ENCODE measurements at regions not wholly inside any gene's neighbourhood (a gene's known extent, or its start where the extent isn't known, plus 50 kb on each side); places are given as distances from the start of the nearest gene placed in this dataset.
A peak's percentile ranks its signal among the peaks of the same experiment; 100 is the strongest.

- no TSS peak for BruUV-seq (replicated peaks)
- Histone ChIP-seq H3K4me2 (ENCODE audit: insufficient read depth, low read length) (no peak overlapping the region), H3K9me3 (replicated peaks; ENCODE audit: control insufficient read depth, insufficient read depth, low read length) (no peaks in the 10 kb centered on the region), H4K20me1 (replicated peaks; ENCODE audit: control insufficient read depth, extremely low read depth, insufficient read depth, low read length) (no peaks in the 10 kb centered on the region), H3K79me2 (ENCODE audit: control insufficient read depth, insufficient read depth, low read length) (no peaks in the 10 kb centered on the region), H2AFZ (ENCODE audit: low read depth, low read length) (no peak overlapping the region), H3K36me3 (ENCODE audit: control insufficient read depth in 2 of 2, extremely low read depth in 1 of 2, insufficient read depth in 2 of 2, low read length in 2 of 2) (no peaks in the 10 kb centered on the region), H3K27me3 (ENCODE audit: control insufficient read depth in 2 of 2, insufficient read depth in 2 of 2, low read length in 2 of 2) (no peaks in the 10 kb centered on the region), H3K27ac (ENCODE audit: insufficient read depth, low read depth, low read length) (no peak overlapping the region), H3K4me3 (replicated peaks in 1 of 3; ENCODE audit: insufficient read depth in 1 of 3, low read depth in 1 of 3, low read length in 3 of 3) (no peak overlapping the region), H3K4me1 (ENCODE audit: control insufficient read depth, extremely low read depth, insufficient read depth, low read length) (peaks cover 9% of the 10 kb centered on the region), H3K9ac (replicated peaks; ENCODE audit: extremely low read depth, insufficient read depth, low read length) (no peak overlapping the region), H3K9me1 (replicated peaks; ENCODE audit: control insufficient read depth, extremely low read depth, insufficient read depth, low read length) (no peaks in the 10 kb centered on the region)
- dilution Hi-C loops (cut with MboI; ENCODE audit: extremely low pct_ligation_motif_present, low sequenced_read_pairs) (no loop called here), intact Hi-C loops (cut with micrococcal nuclease) (no loop called here)
- POLR2A ChIA-PET: no interaction called here
- CTCF ChIA-PET: interaction anchor here (1.1 kb wide), 1 partner anchor 82 kb away, joined by 4 read pairs; no protein-coding TSS in a partner anchor
- TF ChIP-seq POLR2A (IDR thresholded peaks at IDR 0.05; ENCODE audit: low read depth, low read length) (no peak), GATA2 (IDR thresholded peaks at IDR 0.05; ENCODE audit: insufficient read depth, insufficient read length, low read depth, low read length) (no peak), CTCF (IDR thresholded peaks at IDR 0.05; ENCODE audit: extremely low read depth in 1 of 2, insufficient read depth in 1 of 2, low read depth in 1 of 2, low read length in 2 of 2) (no peak), FOS (IDR thresholded peaks at IDR 0.05; ENCODE audit: borderline replicate concordance, insufficient read depth, low read length) (no peak), MAX (IDR thresholded peaks at IDR 0.05; ENCODE audit: insufficient read depth, insufficient read length) (no peak), POLR2AphosphoS5 (IDR thresholded peaks at IDR 0.05; ENCODE audit: insufficient read depth, low read depth, low read length) (no peak), JUN (IDR thresholded peaks at IDR 0.05; ENCODE audit: borderline replicate concordance, insufficient read depth, insufficient read length, low read depth) (no peak), MYC (IDR thresholded peaks at IDR 0.05; ENCODE audit: low read depth, low read length) (no peak), EZH2 (IDR thresholded peaks at IDR 0.05; ENCODE audit: borderline replicate concordance, low read depth, low read length, severe bottlenecking) (no peak)
- DNase-seq (ENCODE audit: low read depth, low spot score) (peak; percentile 23), FAIRE-seq (peak; percentile 67)
Observed at GRCh38 chr13:64553411-64554129, 2676.6 kb downstream of the PCDH9 start.

Measured in endothelial cell of umbilical vein (primary cell).